Keratinocyte (primary cell): ENCODE measurements at regions not wholly inside any gene's neighbourhood (a gene's known extent, or its start where the extent isn't known, plus 50 kb on each side); places are given as distances from the start of the nearest gene placed in this dataset.

Source experiments
- DNase-seq: peaks from one replicate; pipeline ENCODE4 v3.0.0-alpha.2; 2011; ENCODE audit warnings: low read depth, missing footprints, low spot score
- FAIRE-seq: peaks from 2 replicates; lab custom pipeline; 2011; peaks lifted over from hg19 to GRCh38; lab: Jason Lieb, UNC
- H2AFZ ChIP-seq: 2 replicates; pipeline ENCODE4 v1.6.0; 2012; ENCODE audit warnings: low read length, control low read depth, inconsistent platforms; ENCODE audit not compliant: control insufficient read depth
- H3K27ac ChIP-seq: 2 replicates; pipeline ENCODE4 v1.5.1; 2011; ENCODE audit warnings: low read length; ENCODE audit not compliant: control insufficient read depth, insufficient read depth
- H3K27me3 ChIP-seq: 3 replicates; pipeline ENCODE4 v1.6.0; 2011; ENCODE audit warnings: low read length; ENCODE audit not compliant: control insufficient read depth, insufficient read depth; ENCODE audit errors: extremely low read depth
- H3K36me3 ChIP-seq, 2 experiments: 2 replicates in 1 of 2; 3 replicates in 1 of 2; pipeline ENCODE4 v1.5.1; 2011; ENCODE audit warnings: low read length in 2 of 2, mild to moderate bottlenecking in 1 of 2; ENCODE audit not compliant: control insufficient read depth in 2 of 2, insufficient read depth in 2 of 2; ENCODE audit errors: extremely low read depth in 1 of 2
- H3K4me1 ChIP-seq: 3 replicates; pipeline ENCODE4 v1.5.1; 2011; ENCODE audit warnings: low read length; ENCODE audit not compliant: control insufficient read depth, insufficient read depth; ENCODE audit errors: extremely low read depth
- H3K4me2 ChIP-seq: 3 replicates; pipeline ENCODE4 v1.6.0; 2011; ENCODE audit warnings: low read depth, low read length; ENCODE audit not compliant: control insufficient read depth, insufficient read depth; ENCODE audit errors: extremely low read depth
- H3K4me3 ChIP-seq, 3 experiments: fragments of 200-600 bp in 1 of 3; sonication (generic) in 1 of 3; 2 replicates in 2 of 3; 3 replicates in 1 of 3; pipeline ENCODE4 v1.5.1; 2011 to 2016; ENCODE audit warnings: low read length in 3 of 3, mild to moderate bottlenecking in 3 of 3, control low read depth in 2 of 3, inconsistent platforms in 1 of 3, low read depth in 1 of 3, mixed read lengths in 1 of 3, mixed run types in 1 of 3, moderate library complexity in 1 of 3; ENCODE audit not compliant: control insufficient read depth in 2 of 3, insufficient read depth in 2 of 3; ENCODE audit errors: extremely low read depth in 1 of 3
- H3K79me2 ChIP-seq: 2 replicates; pipeline ENCODE4 v1.6.0; 2012; ENCODE audit warnings: low read length; ENCODE audit not compliant: control insufficient read depth, insufficient read depth
- H3K9ac ChIP-seq: 3 replicates; pipeline ENCODE4 v1.6.0; 2011; ENCODE audit warnings: low read length; ENCODE audit not compliant: control insufficient read depth, insufficient read depth; ENCODE audit errors: extremely low read depth
- H3K9me1 ChIP-seq: 3 replicates; pipeline ENCODE4 v1.6.0; 2011; ENCODE audit warnings: low read length; ENCODE audit not compliant: control insufficient read depth, insufficient read depth; ENCODE audit errors: extremely low read depth
- H3K9me3 ChIP-seq: 2 replicates; pipeline ENCODE4 v1.5.1; 2012; ENCODE audit warnings: low read depth, low read length; ENCODE audit not compliant: control insufficient read depth
- H4K20me1 ChIP-seq: 3 replicates; pipeline ENCODE4 v1.6.0; 2011; ENCODE audit warnings: low read length; ENCODE audit not compliant: control insufficient read depth, insufficient read depth; ENCODE audit errors: extremely low read depth
- CTCF ChIP-seq, 3 experiments: IDR thresholded peaks in 1 of 3; conservative IDR thresholded peaks in 1 of 3; optimal IDR thresholded peaks in 1 of 3; 2 replicates in 2 of 3; 3 replicates in 1 of 3; pipeline versions ENCODE3 to v1.5.1; 2011; ENCODE audit warnings: low read length in 3 of 3, mild to moderate bottlenecking in 3 of 3, moderate library complexity in 2 of 3, control low read depth in 1 of 3, inconsistent platforms in 1 of 3; ENCODE audit not compliant: insufficient read depth in 2 of 3; ENCODE audit errors: extremely low read depth in 1 of 3
- EZH2 ChIP-seq: IDR thresholded peaks from one replicate; pipeline ENCODE4 v1.6.1; 2012; ENCODE audit warnings: inconsistent platforms, mild to moderate bottlenecking, low read length, moderate library complexity
- dilution Hi-C: fragments of 300-500 bp; cut with MboI; formaldehyde crosslinking; loops from one replicate; pipeline ENCODE4 v1.7.0; 2020; ENCODE audit warnings: low sequenced_read_pairs; ENCODE audit not compliant: extremely low pct_ligation_motif_present

DNA sequence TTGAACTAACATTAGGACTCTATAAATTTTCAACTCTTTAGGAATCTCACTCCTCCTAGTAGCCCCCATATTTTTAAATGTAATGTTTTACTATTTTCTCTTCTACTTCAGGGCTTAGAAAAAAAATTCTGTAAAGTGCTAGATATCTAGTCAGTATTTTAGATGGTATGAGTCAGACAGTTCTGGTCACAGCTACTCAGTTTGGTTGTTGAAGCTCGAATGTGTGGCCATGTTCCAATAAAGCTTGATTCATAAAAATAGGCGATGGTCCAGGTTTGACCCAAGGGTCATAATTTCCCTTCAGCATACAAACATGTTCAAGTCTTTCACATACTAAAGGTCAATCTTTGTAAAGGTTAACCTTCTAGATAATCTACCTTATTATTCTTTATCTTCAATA is 566.0 kb upstream of the CDH18 start:
- no peak overlapping the region for H3K27ac ChIP-seq
- H3K79me2 ChIP-seq = no peaks in the 10 kb centered on the region
- TF ChIP-seq EZH2 (no peak), CTCF (optimal IDR thresholded peaks at IDR 0.05 in 1 of 3, IDR thresholded peaks at IDR 0.05 in 1 of 3, conservative IDR thresholded peaks at IDR 0.05 in 1 of 3; ENCODE audit: extremely low read depth in 1 of 3, insufficient read depth in 2 of 3, low read length in 3 of 3) (no peak)
- FAIRE-seq = no peak
- H3K27me3 ChIP-seq = no peaks in the 10 kb centered on the region
- no peak overlapping the region for H3K4me3 ChIP-seq
- H2AFZ ChIP-seq = no peak overlapping the region
- H3K9me1 ChIP-seq = no peaks in the 10 kb centered on the region
- H3K4me1 ChIP-seq = no peaks in the 10 kb centered on the region
- H3K9me3 ChIP-seq = no peaks in the 10 kb centered on the region
- no peaks in the 10 kb centered on the region for H4K20me1 ChIP-seq
- H3K9ac ChIP-seq = no peak overlapping the region
- H3K36me3 ChIP-seq = no peaks in the 10 kb centered on the region
- DNase-seq = no peak
- no peak overlapping the region for H3K4me2 ChIP-seq
- dilution Hi-C loops = no loop called here

DNA sequence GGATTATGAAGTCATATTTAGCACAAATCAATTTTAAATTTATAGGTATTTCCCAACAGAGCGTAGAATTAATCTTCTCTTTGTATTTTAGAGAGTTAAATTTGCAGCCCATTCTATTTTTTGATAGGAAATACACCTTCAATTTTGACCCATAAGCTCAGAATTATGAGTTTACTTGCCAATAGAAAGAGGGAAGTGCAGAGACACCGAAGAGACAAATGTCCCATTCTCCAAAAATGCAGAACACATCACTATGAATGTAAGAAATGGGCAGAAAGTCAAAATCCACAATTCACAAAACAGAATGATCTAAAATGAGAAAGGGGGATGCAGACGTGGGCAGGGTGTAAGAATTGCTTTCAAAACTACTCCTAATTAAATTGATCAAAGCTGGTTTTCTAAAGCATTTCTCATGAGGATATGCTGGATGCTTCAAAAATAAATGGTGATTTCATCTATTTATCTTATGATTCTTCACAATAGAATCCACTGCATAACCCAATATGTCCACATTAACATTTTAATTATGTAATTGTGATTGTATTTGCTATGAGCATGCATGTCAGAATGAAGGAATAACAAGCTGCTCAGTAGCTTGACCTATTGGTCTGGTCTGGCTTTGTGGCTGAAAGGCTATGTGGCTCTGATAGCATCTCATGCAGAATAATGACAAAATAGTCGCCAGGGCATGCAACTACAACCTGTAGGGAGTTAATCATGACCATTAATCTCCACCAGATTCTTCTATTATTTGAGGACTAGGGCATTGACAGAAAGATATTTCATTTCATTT is 550.1 kb upstream of the CDH18 start:
- no peaks in the 10 kb centered on the region for H3K27me3 ChIP-seq
- no peak overlapping the region for H3K4me2 ChIP-seq
- dilution Hi-C loops = no loop called here
- H3K9me3 ChIP-seq = no peaks in the 10 kb centered on the region
- H3K9me1 ChIP-seq = no peaks in the 10 kb centered on the region
- no peaks in the 10 kb centered on the region for H3K79me2 ChIP-seq
- H3K4me1 ChIP-seq = no peaks in the 10 kb centered on the region
- no peak overlapping the region for H3K9ac ChIP-seq
- H3K4me3 ChIP-seq = no peak overlapping the region
- no peak overlapping the region for H3K27ac ChIP-seq
- no peak overlapping the region for H2AFZ ChIP-seq
- H3K36me3 ChIP-seq = no peaks in the 10 kb centered on the region
- no peaks in the 10 kb centered on the region for H4K20me1 ChIP-seq
- DNase-seq (no peak), FAIRE-seq (no peak)
- TF ChIP-seq EZH2 (no peak), CTCF (optimal IDR thresholded peaks at IDR 0.05 in 1 of 3, IDR thresholded peaks at IDR 0.05 in 1 of 3, conservative IDR thresholded peaks at IDR 0.05 in 1 of 3; ENCODE audit: extremely low read depth in 1 of 3, insufficient read depth in 2 of 3, low read length in 3 of 3) (no peak)
